ENCODE measurements at regions not wholly inside any gene's neighbourhood (a gene's known extent, or its start where the extent isn't known, plus 50 kb on each side); places are given as distances from the start of the nearest gene placed in this dataset.

GRCh38 chr17:36691606-36692005 is 90.2 kb downstream of the MRM1 start:
- Histone ChIP-seq H3K4me1 (replicated peaks in 1 of 4; ENCODE audit: control insufficient read depth in 3 of 4, insufficient read depth in 4 of 4, low read length in 3 of 4) (peaks cover 4 to 20% (median 12%) of the 10 kb centered on the region in 4 experiments), H3K9me3 (ENCODE audit: insufficient read depth in 2 of 2, low read depth in 1 of 2, low read length in 1 of 2) (no peaks in the 10 kb centered on the region), H4K8ac (ENCODE audit: extremely low read depth, insufficient read depth, low read length) (no peak overlapping the region), H4K20me1 (replicated peaks in 1 of 2; ENCODE audit: control insufficient read depth in 1 of 2, insufficient read depth in 2 of 2, low read length in 2 of 2) (no peaks in the 10 kb centered on the region), H3K14ac (ENCODE audit: insufficient read length) (no peak overlapping the region), H3K4me2 (ENCODE audit: insufficient read depth in 1 of 2, low read depth in 2 of 2, low read length in 2 of 2) (no peak overlapping the region), H3K79me2 (ENCODE audit: control insufficient read depth in 1 of 2, insufficient read depth in 2 of 2, low read length in 2 of 2) (no peaks in the 10 kb centered on the region), H3K56ac (replicated peaks; ENCODE audit: insufficient read length, low read depth, low read length) (no peak overlapping the region), H3K27ac (ENCODE audit: low read depth, low read length) (no peak overlapping the region), H3K4ac (replicated peaks; ENCODE audit: insufficient read length, low read depth, low read length) (no peak overlapping the region), H2AK5ac (ENCODE audit: low read depth, low read length) (no peak overlapping the region), H3K18ac (ENCODE audit: extremely low read depth, low read length) (no peak overlapping the region), H3K23me2 (ENCODE audit: low read depth, low read length) (no peaks in the 10 kb centered on the region), H3K79me1 (ENCODE audit: low read depth, low read length) (no peaks in the 10 kb centered on the region), H2BK120ac (replicated peaks; ENCODE audit: low read depth, low read length) (no peak overlapping the region), H4K5ac (ENCODE audit: insufficient read length, low read depth, low read length) (no peak overlapping the region), H2BK15ac (ENCODE audit: low read length) (no peak overlapping the region), H3K36me3 (ENCODE audit: control insufficient read depth in 2 of 4, insufficient read depth in 4 of 4, low read length in 3 of 4) (no peaks in the 10 kb centered on the region), H3K23ac (ENCODE audit: insufficient read length) (no peak overlapping the region), H2AFZ (ENCODE audit: low read length) (no peak overlapping the region), H2BK20ac (ENCODE audit: low read length) (no peak overlapping the region), H4K91ac (replicated peaks; ENCODE audit: insufficient read length, low read length) (no peak overlapping the region), H3K9ac (replicated peaks in 1 of 4; ENCODE audit: extremely low read depth in 1 of 4, low read depth in 3 of 4, low read length in 3 of 4) (no peak overlapping the region), H2BK5ac (ENCODE audit: low read depth, low read length) (no peak overlapping the region), H2BK12ac (ENCODE audit: low read depth, low read length) (no peak overlapping the region), H3K27me3 (replicated peaks in 1 of 4; ENCODE audit: control insufficient read depth in 3 of 4, extremely low read depth in 1 of 4, insufficient read depth in 3 of 4, low read length in 3 of 4) (no peaks in the 10 kb centered on the region), H3K4me3 (ENCODE audit: extremely low read depth in 1 of 4, insufficient read depth in 2 of 4, low read depth in 3 of 4, low read length in 4 of 4) (no peak overlapping the region)
- FAIRE-seq, result no peak
- 84% methylated on average over 3 of the region's 3 CpGs; no CpG with 5 or more reads in 1 of the 2 experiments for WGBS, 2 experiments (ENCODE audit: extremely low coverage in 1 of 2, insufficient coverage in 1 of 2, insufficient read length in 1 of 2, insufficient replicate concordance in 2 of 2, low coverage in 1 of 2, low lambda C conversion rate in 2 of 2, missing lambda C conversion rate in 1 of 2)
- POLR2A ChIA-PET (ENCODE audit: partially characterized antibody), result no interaction called here
- DNase-seq (ENCODE audit: low read depth in 1 of 2, low spot score in 2 of 2), result no peak
- CTCF ChIA-PET (ENCODE audit: partially characterized antibody), result interaction anchor here (1.4 to 2.2 kb wide), 3 partner anchors 34 to 55 kb away, joined by 4 to 10 read pairs (median 4); no protein-coding TSS in a partner anchor
- no peak for TF ChIP-seq POU5F1 (IDR thresholded peaks at IDR 0.05; ENCODE audit: low read depth, low read length)
- TF ChIP-seq KDM4A (IDR thresholded peaks at IDR 0.05; ENCODE audit: low read depth, low read length, severe bottlenecking), result no peak
- no peak for TF ChIP-seq EZH2 (IDR thresholded peaks at IDR 0.05; ENCODE audit: low read depth, low read length, severe bottlenecking)
- no peak for TF ChIP-seq RNF2 (IDR thresholded peaks at IDR 0.05; ENCODE audit: borderline replicate concordance, low read depth, low read length, missing control alignments, poor library complexity, severe bottlenecking)
- TF ChIP-seq CTCF (IDR thresholded peaks at IDR 0.05; ENCODE audit: control extremely low read depth in 1 of 3, insufficient read depth in 1 of 3, low read depth in 1 of 3, low read length in 3 of 3), result no peak
- no peak for TF ChIP-seq TAF1 (IDR thresholded peaks at IDR 0.05; ENCODE audit: low read depth, low read length)
- no peak for TF ChIP-seq NANOG (IDR thresholded peaks at IDR 0.05; ENCODE audit: insufficient read depth, low read depth, low read length, poor library complexity, severe bottlenecking)
- TF ChIP-seq ASH2L (IDR thresholded peaks at IDR 0.05; ENCODE audit: low read length), result no peak
- no peak for TF ChIP-seq RXRA (IDR thresholded peaks at IDR 0.05; ENCODE audit: insufficient read depth, low read depth, low read length)
- TF ChIP-seq SP4 (IDR thresholded peaks at IDR 0.05; ENCODE audit: low read length), result no peak
- no peak for TF ChIP-seq RFX5 (IDR thresholded peaks at IDR 0.05; ENCODE audit: borderline replicate concordance, low read depth, low read length)
